ENCODE measurements at regions not wholly inside any gene's neighbourhood (a gene's known extent, or its start where the extent isn't known, plus 50 kb on each side); places are given as distances from the start of the nearest gene placed in this dataset.
"Not testable (repeated sequence)": the region's sequence is repeated elsewhere in the genome, so short reads cannot be mapped to it uniquely, and the experiment has no call there.

DNA sequence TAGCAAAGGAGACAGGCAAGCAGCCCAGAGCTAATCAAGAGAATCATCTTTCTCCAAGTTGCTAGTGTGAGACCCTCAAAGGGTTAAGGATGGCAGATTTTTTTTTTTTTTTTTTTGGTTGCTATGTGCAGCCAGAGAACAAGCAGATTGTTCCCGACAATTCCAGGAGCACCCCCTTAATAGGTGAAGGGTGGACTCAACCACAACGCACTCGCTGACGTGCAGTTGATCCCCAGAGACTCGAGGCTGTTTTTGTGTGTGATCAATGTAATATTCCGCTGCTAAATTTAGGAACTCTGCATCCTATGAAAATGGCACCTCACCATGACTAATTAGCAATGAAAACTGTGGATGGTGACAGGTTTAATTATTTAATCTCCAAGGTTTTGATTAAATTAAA, 789.0 kb downstream of the KCNA4 start:
- Histone ChIP-seq H3K27ac (no peak overlapping the region), H3K27me3 (no peaks in the 10 kb centered on the region), H3K9me3 (no peaks in the 10 kb centered on the region), H3K36me3 (ENCODE audit: low read depth, missing control alignments) (no peaks in the 10 kb centered on the region), H3K4me3 (no peak overlapping the region), H3K4me1 (no peaks in the 10 kb centered on the region)
- 37 to 40% methylated on average over 6 of the region's 6 CpGs for WGBS, 2 donors
- TF ChIP-seq, protein P1, sequence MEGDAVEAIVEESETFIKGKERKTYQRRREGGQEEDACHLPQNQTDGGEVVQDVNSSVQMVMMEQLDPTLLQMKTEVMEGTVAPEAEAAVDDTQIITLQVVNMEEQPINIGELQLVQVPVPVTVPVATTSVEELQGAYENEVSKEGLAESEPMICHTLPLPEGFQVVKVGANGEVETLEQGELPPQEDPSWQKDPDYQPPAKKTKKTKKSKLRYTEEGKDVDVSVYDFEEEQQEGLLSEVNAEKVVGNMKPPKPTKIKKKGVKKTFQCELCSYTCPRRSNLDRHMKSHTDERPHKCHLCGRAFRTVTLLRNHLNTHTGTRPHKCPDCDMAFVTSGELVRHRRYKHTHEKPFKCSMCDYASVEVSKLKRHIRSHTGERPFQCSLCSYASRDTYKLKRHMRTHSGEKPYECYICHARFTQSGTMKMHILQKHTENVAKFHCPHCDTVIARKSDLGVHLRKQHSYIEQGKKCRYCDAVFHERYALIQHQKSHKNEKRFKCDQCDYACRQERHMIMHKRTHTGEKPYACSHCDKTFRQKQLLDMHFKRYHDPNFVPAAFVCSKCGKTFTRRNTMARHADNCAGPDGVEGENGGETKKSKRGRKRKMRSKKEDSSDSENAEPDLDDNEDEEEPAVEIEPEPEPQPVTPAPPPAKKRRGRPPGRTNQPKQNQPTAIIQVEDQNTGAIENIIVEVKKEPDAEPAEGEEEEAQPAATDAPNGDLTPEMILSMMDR (IDR thresholded peaks at IDR 0.05) = no peak
- no peak for TF ChIP-seq POLR2A (IDR thresholded peaks at IDR 0.05)
- intact Hi-C loops (cut with DNase I; ENCODE audit: low total_unique reads) = no loop called here
- DNase-seq = no peak

DNA sequence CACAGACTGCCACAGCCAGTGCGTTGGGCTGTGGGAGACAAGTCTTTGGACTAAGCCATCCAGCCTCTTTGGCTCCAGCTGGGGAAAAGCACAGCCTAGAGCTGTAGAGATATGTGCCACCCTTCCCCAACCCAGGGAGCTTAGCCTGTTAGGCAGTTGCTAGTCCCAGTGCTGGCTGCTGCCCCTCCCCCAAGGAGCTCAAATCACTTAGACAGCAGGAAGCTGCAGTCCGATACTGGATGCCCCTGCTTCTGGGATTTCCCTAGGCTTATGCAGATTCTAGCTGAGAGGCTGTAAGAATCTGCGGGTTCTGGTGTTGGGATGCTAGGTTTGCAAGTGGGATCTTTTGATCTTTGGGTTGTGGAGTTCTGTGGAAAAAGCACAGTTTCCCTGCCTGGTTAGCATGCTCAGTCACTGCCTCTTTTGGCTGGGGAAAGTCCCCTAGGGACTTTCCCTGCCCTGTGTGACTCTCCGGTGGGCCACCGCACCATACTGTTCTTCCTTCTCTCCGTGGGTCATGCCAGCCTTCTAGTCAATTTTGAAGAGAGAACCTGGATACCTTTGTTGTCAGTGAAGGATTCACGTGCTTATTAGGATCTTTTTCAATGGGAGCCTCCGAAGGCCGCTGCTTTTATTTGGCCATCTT, 792.0 kb downstream of the KCNA4 start:
- intact Hi-C loops (cut with DNase I; ENCODE audit: low total_unique reads) = no loop called here
- Histone ChIP-seq H3K27ac (no peak overlapping the region), H3K36me3 (ENCODE audit: low read depth, missing control alignments) (no peaks in the 10 kb centered on the region), H3K4me3 (no peak overlapping the region), H3K27me3 (no peaks in the 10 kb centered on the region), H3K4me1 (no peaks in the 10 kb centered on the region), H3K9me3 (no peaks in the 10 kb centered on the region)
- no peak for TF ChIP-seq POLR2A (IDR thresholded peaks at IDR 0.05)
- TF ChIP-seq, protein P1 (IDR thresholded peaks at IDR 0.05) = no peak
- no peak for DNase-seq
- 76 to 90% methylated on average over 6 to 9 of the region's 9 CpGs for WGBS, 2 donors

DNA sequence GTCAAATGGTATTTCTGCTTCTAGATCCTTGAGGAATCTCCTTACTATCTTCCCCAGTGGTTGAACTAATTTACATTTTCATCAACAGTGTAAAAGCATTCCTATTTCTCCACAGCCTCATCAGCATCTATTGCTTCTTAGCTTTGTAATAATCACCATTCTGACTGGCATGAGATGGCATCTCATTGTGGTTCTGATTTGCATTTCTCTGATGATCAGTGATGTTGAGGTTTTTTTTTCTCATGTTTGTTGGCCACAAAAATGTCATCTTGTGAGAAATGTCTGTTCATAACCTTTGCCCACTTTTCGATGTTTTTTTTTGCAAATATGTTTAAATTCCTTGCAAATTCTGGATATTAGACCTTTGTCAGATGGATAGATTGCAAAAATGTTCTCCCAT, 797.3 kb downstream of the KCNA4 start:
- WGBS, 2 donors = 45 to 53% methylated on average over 1 of the region's 1 CpG
- H3K27ac ChIP-seq; H3K9me3 ChIP-seq; H3K4me3 ChIP-seq; H3K4me1 ChIP-seq; intact Hi-C loops (cut with DNase I; ENCODE audit: low total_unique reads); DNase-seq; H3K27me3 ChIP-seq; H3K36me3 ChIP-seq (ENCODE audit: low read depth, missing control alignments): not testable (repeated sequence)

DNA sequence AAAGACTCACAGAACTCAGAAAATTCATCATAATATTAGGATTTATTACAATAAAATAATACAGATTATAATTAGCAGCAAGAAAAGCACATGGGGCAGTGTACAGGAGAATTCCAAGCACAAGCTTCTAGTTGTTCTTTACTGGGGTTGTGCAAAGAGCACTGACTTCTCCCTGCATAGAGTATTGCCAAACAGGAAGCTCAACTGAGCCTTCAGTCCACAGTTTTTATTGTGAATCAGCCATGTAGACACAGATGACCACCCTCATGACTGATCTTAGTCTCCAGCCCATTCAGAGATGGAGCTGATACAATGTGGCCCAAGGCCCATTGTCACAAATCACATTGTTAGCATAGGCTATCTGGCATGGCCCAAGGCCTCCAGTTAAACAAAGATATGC, 798.9 kb downstream of the KCNA4 start:
- TF ChIP-seq, protein P1 (IDR thresholded peaks at IDR 0.05) = no peak
- no peak for TF ChIP-seq POLR2A (IDR thresholded peaks at IDR 0.05)
- Histone ChIP-seq H3K27me3 (no peaks in the 10 kb centered on the region), H3K9me3 (no peaks in the 10 kb centered on the region), H3K27ac (no peak overlapping the region), H3K36me3 (ENCODE audit: low read depth, missing control alignments) (no peaks in the 10 kb centered on the region), H3K4me1 (no peaks in the 10 kb centered on the region), H3K4me3 (no peak overlapping the region)
- intact Hi-C loops (cut with DNase I; ENCODE audit: low total_unique reads) = no loop called here
- DNase-seq = no peak

DNA sequence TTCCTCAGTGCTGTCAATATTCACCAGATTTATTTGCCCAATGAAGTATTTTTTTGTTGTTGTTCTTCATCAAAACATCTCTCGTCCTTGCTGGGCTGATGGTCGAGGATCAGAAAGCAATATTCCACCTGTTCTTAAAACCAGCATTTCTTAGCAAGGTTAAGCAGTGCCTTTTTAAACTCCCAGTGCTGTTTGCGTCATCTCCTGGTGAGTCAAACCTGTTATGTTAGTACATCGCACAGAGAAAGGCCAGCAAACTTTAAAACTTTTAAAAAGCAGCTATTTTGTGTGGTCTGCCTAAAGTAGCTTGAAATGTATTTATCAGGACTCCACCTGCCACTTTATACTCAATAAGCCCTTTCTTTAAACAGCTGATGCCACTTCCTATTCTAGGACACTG, 802.0 kb downstream of the KCNA4 start:
- H3K27me3 ChIP-seq = no peaks in the 10 kb centered on the region
- no peak overlapping the region for H3K27ac ChIP-seq
- TF ChIP-seq, protein P1 (IDR thresholded peaks at IDR 0.05) = no peak
- no peak for TF ChIP-seq POLR2A (IDR thresholded peaks at IDR 0.05)
- no peaks in the 10 kb centered on the region for H3K4me1 ChIP-seq
- no peaks in the 10 kb centered on the region for H3K9me3 ChIP-seq
- intact Hi-C loops (cut with DNase I; ENCODE audit: low total_unique reads) = no loop called here
- no peak for DNase-seq
- H3K4me3 ChIP-seq = no peak overlapping the region
- no peaks in the 10 kb centered on the region for H3K36me3 ChIP-seq (ENCODE audit: low read depth, missing control alignments)
- 81 to 84% methylated on average over 4 of the region's 4 CpGs for WGBS, 2 donors
